Motor neuron (in vitro differentiated cells): ENCODE measurements at regions not wholly inside any gene's neighbourhood (a gene's known extent, or its start where the extent isn't known, plus 50 kb on each side); places are given as distances from the start of the nearest gene placed in this dataset.
A peak's percentile ranks its signal among the peaks of the same experiment; 100 is the strongest.

Experiments used
- ATAC-seq, 8 experiments: fragments of 200-7000 bp; cut with Tn5 transposase; replicated peaks in 6 of 8; 2 replicates each; pipeline ENCODE4 v1.8.0; 2021; ENCODE audit warnings: mild to moderate bottlenecking in 8 of 8, moderate library complexity in 8 of 8
- H3K27ac ChIP-seq, 2 donors: fragments of 250-450 bp; sonication (Bioruptor Pico); 2 replicates each; pipeline ENCODE4 v1.9.0; 2021; ENCODE audit warnings: antibody characterized with exemption in 2 of 2, mild to moderate bottlenecking in 2 of 2, moderate library complexity in 1 of 2
- H3K4me1 ChIP-seq, 2 donors: fragments of 250-450 bp; sonication (Bioruptor Pico); replicated peaks in 1 of 2; 2 replicates each; pipeline ENCODE4 v1.6.1; 2021; ENCODE audit warnings: antibody characterized with exemption in 2 of 2, mild to moderate bottlenecking in 2 of 2, moderate library complexity in 1 of 2
- H3K4me3 ChIP-seq, 5 donors: fragments of 250-450 bp; sonication (Bioruptor Pico); 2 replicates each; pipeline ENCODE4 v1.9.0; 2021; ENCODE audit warnings: antibody characterized with exemption in 5 of 5, mild to moderate bottlenecking in 5 of 5, moderate library complexity in 4 of 5
- WGBS, 10 experiments: fragments of 450-650 bp; shearing (Covaris generic); methylation state at CpG; one replicate each; pipeline ENCODE4 v1.0.0; 2022; 5-methylcytosine and 5-hydroxymethylcytosine counted together
- in situ Hi-C, 9 experiments: fragments of 400-800 bp; cut with MboI; loops; one replicate each; pipeline ENCODE4 v1.15.0; 2021; ENCODE audit warnings: low sequenced_read_pairs in 9 of 9, low pct_unique_long_range_greater_than_20kb in 2 of 9; ENCODE audit not compliant: unreplicated experiment in 9 of 9

GRCh38 chr11:70016666-70017367 is 61.3 kb upstream of the ANO1 start:
- Histone ChIP-seq H3K27ac (no peak overlapping the region), H3K4me3 (no peak overlapping the region), H3K4me1 (no peaks in the 10 kb centered on the region)
- ATAC-seq = no peak
- WGBS, 10 experiments = 18 to 100% (median 70%) methylated on average over 1 to 11 of the region's 14 CpGs; no CpG with 5 or more reads in 1 of the 10 experiments
- in situ Hi-C loops = loop anchor here in 1 of 9 experiments (25.0 kb wide), 1 partner anchor 95 kb away; no protein-coding TSS in a partner anchor

- ATAC-seq = no peak
- no peak overlapping the region for H3K27ac ChIP-seq
- 67 to 100% (median 80%) methylated on average over 1 to 4 of the region's 6 CpGs; no CpG with 5 or more reads in 5 of the 10 experiments for whole genome bisulfite sequencing, 10 experiments
- no peaks in the 10 kb centered on the region for H3K4me1 ChIP-seq
- in situ Hi-C loops = loop anchor here in 1 of 9 experiments (25.0 kb wide), 1 partner anchor 93 kb away; no protein-coding TSS in a partner anchor
- H3K4me3 ChIP-seq = no peak overlapping the region
These were observed 59.3 kb upstream of the ANO1 start for GRCh38 chr11:70018816-70019215.

GRCh38 chr11:70019576-70020011 is 58.5 kb upstream of the ANO1 start:
- ATAC-seq = no peak
- Histone ChIP-seq H3K4me3 (no peak overlapping the region), H3K27ac (no peak overlapping the region), H3K4me1 (no peaks in the 10 kb centered on the region)
- in situ Hi-C loops = loop anchor here in 1 of 9 experiments (25.0 kb wide), 1 partner anchor 93 kb away; no protein-coding TSS in a partner anchor
- WGBS, 10 experiments = 20 to 83% (median 70%) methylated on average over 2 to 5 of the region's 8 CpGs; no CpG with 5 or more reads in 6 of the 10 experiments

GRCh38 chr11:70020336-70021214 is 57.5 kb upstream of the ANO1 start:
- H3K27ac ChIP-seq = no peak overlapping the region
- H3K4me3 ChIP-seq = no peak overlapping the region
- 19 to 89% (median 74%) methylated on average over 1 to 17 of the region's 24 CpGs; no CpG with 5 or more reads in 4 of the 10 experiments for WGBS, 10 experiments
- no peaks in the 10 kb centered on the region for H3K4me1 ChIP-seq
- in situ Hi-C loops = loop anchor here in 1 of 9 experiments (25.0 kb wide), 1 partner anchor 92 kb away; no protein-coding TSS in a partner anchor
- peak in 2 of 8 experiments; percentile 28 to 87 for ATAC-seq

GRCh38 chr11:70021586-70021985 is 56.5 kb upstream of the ANO1 start:
- H3K4me1 ChIP-seq = no peaks in the 10 kb centered on the region
- in situ Hi-C loops = loop anchor here in 1 of 9 experiments (25.0 kb wide), 1 partner anchor 91 kb away; no protein-coding TSS in a partner anchor
- 59 to 90% (median 79%) methylated on average over 2 to 9 of the region's 10 CpGs for WGBS, 10 experiments
- no peak overlapping the region for H3K27ac ChIP-seq
- ATAC-seq = no peak
- no peak overlapping the region for H3K4me3 ChIP-seq

GRCh38 chr11:70024036-70024772 is 53.9 kb upstream of the ANO1 start:
- ATAC-seq = no peak
- WGBS, 10 experiments = 0 to 90% (median 70%) methylated on average over 1 to 6 of the region's 13 CpGs; no CpG with 5 or more reads in 3 of the 10 experiments
- in situ Hi-C loops = loop anchor here in 1 of 9 experiments (25.0 kb wide), 1 partner anchor 88 kb away; no protein-coding TSS in a partner anchor
- Histone ChIP-seq H3K4me3 (no peak overlapping the region), H3K4me1 (peaks cover 0 to 3% of the 10 kb centered on the region in 2 donors), H3K27ac (no peak overlapping the region)

GRCh38 chr11:70024773-70025045 is 53.4 kb upstream of the ANO1 start:
- ATAC-seq = no peak
- Histone ChIP-seq H3K4me3 (no peak overlapping the region), H3K27ac (no peak overlapping the region), H3K4me1 (peaks cover 0 to 7% of the 10 kb centered on the region in 2 donors)
- WGBS, 10 experiments = 60 to 100% (median 89%) methylated on average over 1 to 3 of the region's 3 CpGs; no CpG with 5 or more reads in 7 of the 10 experiments
- in situ Hi-C loops = loop anchor here in 1 of 9 experiments (25.0 kb wide), 1 partner anchor 88 kb away; no protein-coding TSS in a partner anchor

GRCh38 chr11:70025308-70025707 is 52.8 kb upstream of the ANO1 start:
- H3K4me1 ChIP-seq = peaks cover 0 to 12% of the 10 kb centered on the region in 2 donors
- H3K27ac ChIP-seq = no peak overlapping the region
- no peak overlapping the region for H3K4me3 ChIP-seq
- 40 to 100% (median 95%) methylated on average over 1 to 3 of the region's 3 CpGs; no CpG with 5 or more reads in 1 of the 10 experiments for WGBS, 10 experiments
- in situ Hi-C loops = no loop called here
- ATAC-seq = no peak

- Histone ChIP-seq H3K4me3 (no peak overlapping the region), H3K4me1 (peaks cover 0 to 14% of the 10 kb centered on the region in 2 donors), H3K27ac (no peak overlapping the region)
- in situ Hi-C loops = no loop called here
- no peak for ATAC-seq
- WGBS, 10 experiments = 43 to 100% (median 80%) methylated on average over 1 to 3 of the region's 3 CpGs; no CpG with 5 or more reads in 5 of the 10 experiments
These were observed 52.1 kb upstream of the ANO1 start for GRCh38 chr11:70026012-70026411.

- in situ Hi-C loops = no loop called here
- WGBS, 10 experiments = 8 to 100% (median 50%) methylated on average over 1 to 3 of the region's 5 CpGs; no CpG with 5 or more reads in 4 of the 10 experiments
- no peak for ATAC-seq
- no peak overlapping the region for H3K27ac ChIP-seq
- H3K4me1 ChIP-seq = peaks cover 0 to 14% of the 10 kb centered on the region in 2 donors
- no peak overlapping the region for H3K4me3 ChIP-seq
These were observed 51.4 kb upstream of the ANO1 start for GRCh38 chr11:70026726-70027125.

GRCh38 chr11:70027451-70027850 is 50.7 kb upstream of the ANO1 start:
- 0 to 100% (median 65%) methylated on average over 1 to 8 of the region's 8 CpGs; no CpG with 5 or more reads in 4 of the 10 experiments for WGBS, 10 experiments
- no peak for ATAC-seq
- peaks cover 0 to 14% of the 10 kb centered on the region in 2 donors for H3K4me1 ChIP-seq
- in situ Hi-C loops = no loop called here
- no peak overlapping the region for H3K4me3 ChIP-seq
- H3K27ac ChIP-seq = no peak overlapping the region

- 0 to 82% (median 44%) methylated on average over 1 to 5 of the region's 12 CpGs; no CpG with 5 or more reads in 4 of the 10 experiments for WGBS, 10 experiments
These were observed 49.8 kb upstream of the ANO1 start for GRCh38 chr11:70028147-70028855.

More at GRCh38 chr11:70028147-70028855, 49.8 kb upstream of the ANO1 start:
- ATAC-seq = no peak
- in situ Hi-C loops = no loop called here
- H3K4me3 ChIP-seq = no peak overlapping the region
- H3K4me1 ChIP-seq = peaks cover 0 to 14% of the 10 kb centered on the region in 2 donors
- no peak overlapping the region for H3K27ac ChIP-seq
